Esophagus squamous epithelium (tissue), 5 donors: ENCODE measurements at regions not wholly inside any gene's neighbourhood (a gene's known extent, or its start where the extent isn't known, plus 50 kb on each side); places are given as distances from the start of the nearest gene placed in this dataset.

Source experiments
- DNase-seq: peaks from one replicate; lab custom pipeline; 2025; lab: John Stamatoyannopoulos, UW
- H3K27ac ChIP-seq, 4 donors: fragments of 200-600 bp; sonication (generic); one replicate each; pipeline ENCODE4 v1.5.1; 2016 to 2019; ENCODE audit warnings: mild to moderate bottlenecking in 1 of 4
- H3K27me3 ChIP-seq, 4 donors: fragments of 200-600 bp; sonication (generic); 1 replicate in 3 of 4; 2 replicates in 1 of 4; pipeline versions ENCODE4 v1.5.1 to v1.6.0; 2017 to 2021; ENCODE audit warnings: antibody characterized with exemption in 1 of 4
- H3K36me3 ChIP-seq, 3 donors: fragments of 200-600 bp; sonication (generic); one replicate each; pipeline ENCODE4 v1.5.1; 2016 to 2019
- H3K4me1 ChIP-seq, 3 donors: fragments of 200-600 bp; sonication (generic); one replicate each; pipeline ENCODE4 v1.5.1; 2017 to 2019
- H3K4me3 ChIP-seq, 4 donors: fragments of 200-600 bp; sonication (generic); 1 replicate in 3 of 4; 2 replicates in 1 of 4; pipeline ENCODE4 v1.5.1; 2016 to 2019; ENCODE audit warnings: mild to moderate bottlenecking in 2 of 4, moderate library complexity in 1 of 4
- H3K9me3 ChIP-seq, 3 donors: fragments of 200-600 bp; sonication (generic); one replicate each; pipeline ENCODE4 v1.5.1; 2016 to 2019
- POLR2A ChIP-seq, 4 donors: fragments of 450-650 bp; IDR thresholded peaks; one replicate each; pipeline ENCODE4 v1.6.1; 2017; ENCODE audit warnings: antibody characterized with exemption in 4 of 4, mild to moderate bottlenecking in 4 of 4, moderate library complexity in 3 of 4
- WGBS, 2 donors: methylation state at CpG; one replicate each; pipeline ENCODE4 v1.1.5; 2018; 5-methylcytosine and 5-hydroxymethylcytosine counted together
- intact Hi-C: fragments of 100-400 bp; cut with DNase I; formaldehyde crosslinking; loops from one replicate; pipeline ENCODE4 v1.15.0; 2022
- TF ChIP-seq, protein P1 (sequence below), 6 experiments: fragments of 450-650 bp in 4 of 6; fragments of 200-600 bp in 2 of 6; sonication (generic) in 2 of 6; IDR thresholded peaks; one replicate each; pipeline ENCODE4 v1.5.1; 2016 to 2019; ENCODE audit warnings: antibody characterized with exemption in 6 of 6, mild to moderate bottlenecking in 4 of 6, moderate library complexity in 4 of 6
- donor health status: DM: yes; HTN: yes; CAD: no.

DNA sequence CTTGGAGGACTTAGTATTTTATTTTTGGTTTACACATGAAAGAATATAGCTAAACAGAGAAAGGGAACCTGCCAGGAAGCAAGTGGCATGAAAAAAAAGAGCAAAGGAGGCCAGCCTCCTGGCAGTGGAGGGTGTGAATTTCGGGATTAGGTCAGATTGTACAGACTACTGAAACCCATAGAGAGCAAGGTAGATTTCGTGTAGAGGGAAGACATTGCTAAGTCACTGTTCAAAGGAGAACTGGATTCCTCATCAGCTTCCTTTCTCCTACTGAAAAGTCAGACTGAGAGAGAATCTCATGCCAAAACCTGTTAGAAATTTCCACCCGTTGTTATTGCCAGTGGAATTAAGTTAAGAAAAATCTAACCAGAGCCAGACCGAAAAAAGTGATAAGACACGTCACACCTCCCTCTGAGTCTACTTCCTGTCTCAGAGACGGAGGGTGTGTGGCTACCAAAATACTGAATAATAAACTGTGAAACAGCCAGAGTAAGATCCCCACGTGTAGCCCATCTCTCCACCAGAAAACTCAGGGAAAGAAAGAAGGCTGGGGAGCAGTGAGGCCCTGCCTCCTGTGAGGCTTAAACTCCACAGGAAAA lies 118.8 kb downstream of the SKIDA1 start:
- 41 to 53% methylated on average over 7 of the region's 7 CpGs for WGBS, 2 donors
- DNase-seq: no peak
- TF ChIP-seq, protein P1, sequence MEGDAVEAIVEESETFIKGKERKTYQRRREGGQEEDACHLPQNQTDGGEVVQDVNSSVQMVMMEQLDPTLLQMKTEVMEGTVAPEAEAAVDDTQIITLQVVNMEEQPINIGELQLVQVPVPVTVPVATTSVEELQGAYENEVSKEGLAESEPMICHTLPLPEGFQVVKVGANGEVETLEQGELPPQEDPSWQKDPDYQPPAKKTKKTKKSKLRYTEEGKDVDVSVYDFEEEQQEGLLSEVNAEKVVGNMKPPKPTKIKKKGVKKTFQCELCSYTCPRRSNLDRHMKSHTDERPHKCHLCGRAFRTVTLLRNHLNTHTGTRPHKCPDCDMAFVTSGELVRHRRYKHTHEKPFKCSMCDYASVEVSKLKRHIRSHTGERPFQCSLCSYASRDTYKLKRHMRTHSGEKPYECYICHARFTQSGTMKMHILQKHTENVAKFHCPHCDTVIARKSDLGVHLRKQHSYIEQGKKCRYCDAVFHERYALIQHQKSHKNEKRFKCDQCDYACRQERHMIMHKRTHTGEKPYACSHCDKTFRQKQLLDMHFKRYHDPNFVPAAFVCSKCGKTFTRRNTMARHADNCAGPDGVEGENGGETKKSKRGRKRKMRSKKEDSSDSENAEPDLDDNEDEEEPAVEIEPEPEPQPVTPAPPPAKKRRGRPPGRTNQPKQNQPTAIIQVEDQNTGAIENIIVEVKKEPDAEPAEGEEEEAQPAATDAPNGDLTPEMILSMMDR (IDR thresholded peaks at IDR 0.05): no peak
- TF ChIP-seq POLR2A (IDR thresholded peaks at IDR 0.05): no peak
- Histone ChIP-seq H3K9me3 (no peaks in the 10 kb centered on the region), H3K36me3 (no peaks in the 10 kb centered on the region), H3K4me1 (peaks cover 0 to 20% (median 6%) of the 10 kb centered on the region in 3 donors), H3K27ac (no peak overlapping the region), H3K4me3 (no peak overlapping the region), H3K27me3 (no peaks in the 10 kb centered on the region)
- intact Hi-C loops: no loop called here

DNA sequence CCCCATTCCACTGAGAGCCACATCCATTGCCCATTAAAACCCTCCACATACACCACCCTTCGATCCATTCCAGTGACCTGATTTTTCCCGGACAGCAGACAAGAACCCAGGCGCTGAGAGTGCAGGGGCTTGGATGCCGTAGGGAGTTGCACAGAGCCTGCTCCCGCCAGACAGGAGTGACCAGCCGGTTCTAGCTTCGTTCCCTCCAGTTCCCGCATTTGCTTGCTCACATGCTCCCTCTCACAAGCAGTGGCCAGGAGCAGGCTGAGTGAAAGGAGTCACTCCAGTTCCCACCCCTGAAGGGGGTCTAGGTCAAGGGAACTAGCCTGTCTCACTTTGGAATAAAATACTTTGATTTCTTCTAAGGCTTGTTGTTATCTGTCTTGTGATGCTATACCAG lies 119.5 kb downstream of the SKIDA1 start:
- 91 to 98% methylated on average over 6 to 8 of the region's 8 CpGs for WGBS, 2 donors
- intact Hi-C loops: no loop called here
- no peaks in the 10 kb centered on the region for H3K36me3 ChIP-seq
- no peaks in the 10 kb centered on the region for H3K9me3 ChIP-seq
- H3K4me1 ChIP-seq: peaks cover 0 to 20% (median 6%) of the 10 kb centered on the region in 3 donors
- TF ChIP-seq POLR2A (IDR thresholded peaks at IDR 0.05): no peak
- TF ChIP-seq, protein P1 (IDR thresholded peaks at IDR 0.05): no peak
- no peak for DNase-seq
- H3K27ac ChIP-seq: no peak overlapping the region
- no peak overlapping the region for H3K4me3 ChIP-seq
- H3K27me3 ChIP-seq: no peaks in the 10 kb centered on the region

DNA sequence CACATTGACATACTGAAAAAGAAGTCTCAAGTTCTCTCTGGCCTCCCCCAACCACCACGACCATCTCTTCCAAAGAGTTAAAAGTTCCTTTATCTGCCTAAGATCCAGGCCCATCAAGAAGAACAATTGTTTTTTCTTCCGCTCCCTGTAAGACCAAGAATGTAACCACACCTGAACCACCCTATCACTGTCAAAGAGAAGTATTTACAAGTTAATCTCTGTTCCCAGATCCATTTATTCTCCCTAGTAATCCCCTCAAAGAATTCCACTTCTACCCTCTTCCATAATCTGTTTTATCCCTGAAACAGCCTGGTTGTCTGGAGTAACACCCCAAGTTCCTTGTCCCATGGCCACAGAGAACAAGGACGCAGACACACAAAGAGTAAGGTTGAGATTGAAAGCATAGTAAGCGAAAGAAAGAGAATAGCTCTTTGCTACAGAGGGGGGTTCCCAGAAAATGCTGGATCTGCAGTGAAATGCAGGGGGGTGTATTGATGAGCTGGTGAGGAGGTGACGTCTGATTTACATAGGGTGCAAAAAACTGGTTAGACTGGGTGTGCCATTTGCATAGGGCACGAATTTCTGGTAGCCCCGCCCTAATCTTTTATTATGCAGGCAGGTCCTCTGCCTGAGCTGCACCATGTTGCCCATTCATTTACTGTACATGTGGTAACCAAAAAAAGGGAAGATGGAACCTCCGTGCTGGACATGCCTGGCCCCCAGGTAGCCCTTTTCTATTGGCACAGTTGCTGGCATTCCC lies 122.0 kb downstream of the SKIDA1 start:
- Histone ChIP-seq H3K36me3 (no peaks in the 10 kb centered on the region), H3K4me3 (no peak overlapping the region), H3K9me3 (no peaks in the 10 kb centered on the region), H3K4me1 (peaks cover 0 to 36% (median 15%) of the 10 kb centered on the region in 3 donors), H3K27ac (peak overlapping the region in 2 of 4 donors; percentile 21 to 26), H3K27me3 (no peaks in the 10 kb centered on the region)
- WGBS, 2 donors: 64 to 65% methylated on average over 8 of the region's 8 CpGs
- TF ChIP-seq, protein P1 (IDR thresholded peaks at IDR 0.05): no peak
- no peak for TF ChIP-seq POLR2A (IDR thresholded peaks at IDR 0.05)
- no peak for DNase-seq
- intact Hi-C loops: no loop called here

DNA sequence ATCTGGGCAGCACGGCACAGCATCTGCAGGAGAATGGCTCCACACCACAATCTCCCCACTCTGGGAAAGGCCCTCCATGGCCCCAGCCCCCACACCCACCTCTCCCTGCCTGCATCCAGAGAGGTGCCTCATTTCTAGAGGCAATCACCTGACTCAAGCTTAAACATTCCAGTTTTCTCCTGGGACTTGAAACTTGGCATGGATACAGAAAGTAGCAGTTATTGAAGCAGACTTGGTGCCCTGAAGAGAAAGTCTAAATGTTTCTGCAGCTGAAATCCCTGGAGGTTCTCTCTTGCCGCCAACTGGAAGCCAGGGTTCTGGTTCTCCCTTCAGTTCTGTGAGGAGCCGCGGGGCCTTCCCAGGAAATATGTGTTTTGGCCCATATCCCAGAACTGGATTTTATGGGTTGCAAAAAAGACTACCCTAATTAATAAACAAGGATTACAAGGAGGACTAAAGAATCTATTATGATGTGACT lies 122.8 kb downstream of the SKIDA1 start:
- WGBS, 2 donors: 25 to 43% methylated on average over 3 to 4 of the region's 4 CpGs
- Histone ChIP-seq H3K27ac (peak overlapping the region in 2 of 4 donors; percentile 21 to 26), H3K4me3 (no peak overlapping the region), H3K36me3 (no peaks in the 10 kb centered on the region), H3K9me3 (no peaks in the 10 kb centered on the region), H3K4me1 (peaks cover 0 to 40% (median 15%) of the 10 kb centered on the region in 3 donors), H3K27me3 (no peaks in the 10 kb centered on the region)
- TF ChIP-seq, protein P1 (IDR thresholded peaks at IDR 0.05): no peak
- no peak for TF ChIP-seq POLR2A (IDR thresholded peaks at IDR 0.05)
- intact Hi-C loops: no loop called here
- DNase-seq: no peak

DNA sequence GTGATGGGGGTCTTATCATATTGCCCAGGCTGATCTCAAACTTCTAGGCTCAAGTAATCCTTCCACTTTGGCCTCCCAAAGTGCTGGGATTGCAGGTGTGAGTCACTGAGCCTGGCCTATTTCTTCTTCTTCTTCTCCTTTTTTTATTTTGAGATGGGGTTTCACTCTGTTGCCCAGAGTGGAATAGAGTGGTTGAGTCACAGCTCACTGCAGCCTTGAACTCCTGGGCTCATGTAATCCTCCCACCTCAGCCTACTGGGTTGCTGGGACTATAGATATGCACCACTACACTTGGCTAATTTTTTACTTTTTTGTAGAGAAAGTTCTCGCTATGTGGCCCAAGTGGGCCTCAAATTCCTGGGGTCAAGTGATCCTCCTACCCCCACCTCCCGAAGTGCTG lies 124.3 kb downstream of the SKIDA1 start:
- DNase-seq: no peak
- Histone ChIP-seq H3K27ac (no peak overlapping the region), H3K4me3 (no peak overlapping the region), H3K4me1 (peaks cover 0 to 40% (median 15%) of the 10 kb centered on the region in 3 donors), H3K36me3 (no peaks in the 10 kb centered on the region), H3K9me3 (no peaks in the 10 kb centered on the region), H3K27me3 (no peaks in the 10 kb centered on the region)
- 88 to 95% methylated on average over 2 of the region's 2 CpGs for WGBS, 2 donors
- intact Hi-C loops: no loop called here
- TF ChIP-seq POLR2A (IDR thresholded peaks at IDR 0.05): no peak
- TF ChIP-seq, protein P1 (IDR thresholded peaks at IDR 0.05): no peak
